ENCODE measurements at regions not wholly inside any gene's neighbourhood (a gene's known extent, or its start where the extent isn't known, plus 50 kb on each side); places are given as distances from the start of the nearest gene placed in this dataset.

- H3K36me3 ChIP-seq (ENCODE audit: control insufficient read depth in 2 of 2, insufficient read depth in 2 of 2, low read length in 1 of 2), result no peaks in the 10 kb centered on the region
- H3K27me3 ChIP-seq (ENCODE audit: control insufficient read depth in 1 of 2, insufficient read depth in 2 of 2, low read length in 2 of 2), result no peaks in the 10 kb centered on the region
- no peaks in the 10 kb centered on the region for H3K9me3 ChIP-seq (ENCODE audit: control insufficient read depth in 2 of 2, insufficient read depth in 1 of 2, low read depth in 1 of 2, low read length in 1 of 2)
- H3K27ac ChIP-seq (ENCODE audit: low read depth in 2 of 2, low read length in 1 of 2), result no peak overlapping the region
- no peak overlapping the region for H3K4me3 ChIP-seq (ENCODE audit: low read depth in 1 of 2, low read length in 2 of 2)
- WGBS, 2 donors, result 58% methylated on average over 6 of the region's 6 CpGs
- H3K4me1 ChIP-seq (ENCODE audit: control insufficient read depth in 2 of 2, insufficient read depth in 2 of 2, low read length in 1 of 2), result no peaks in the 10 kb centered on the region
These were observed 60.3 kb downstream of the MYCN start for GRCh38 chr2:16000642-16001041.

- Histone ChIP-seq H3K36me3 (ENCODE audit: control insufficient read depth in 2 of 2, insufficient read depth in 2 of 2, low read length in 1 of 2) (no peaks in the 10 kb centered on the region), H3K27ac (ENCODE audit: low read depth in 2 of 2, low read length in 1 of 2) (no peak overlapping the region), H3K27me3 (ENCODE audit: control insufficient read depth in 1 of 2, insufficient read depth in 2 of 2, low read length in 2 of 2) (no peaks in the 10 kb centered on the region), H3K9me3 (ENCODE audit: control insufficient read depth in 2 of 2, insufficient read depth in 1 of 2, low read depth in 1 of 2, low read length in 1 of 2) (no peaks in the 10 kb centered on the region), H3K4me1 (ENCODE audit: control insufficient read depth in 2 of 2, insufficient read depth in 2 of 2, low read length in 1 of 2) (no peaks in the 10 kb centered on the region), H3K4me3 (ENCODE audit: low read depth in 1 of 2, low read length in 2 of 2) (no peak overlapping the region)
- WGBS, 2 donors, result 85 to 87% methylated on average over 11 of the region's 11 CpGs
These were observed 59.5 kb downstream of the MYCN start for GRCh38 chr2:15999596-16000469.

- H3K36me3 ChIP-seq (ENCODE audit: control insufficient read depth in 2 of 2, insufficient read depth in 2 of 2, low read length in 1 of 2), result no peaks in the 10 kb centered on the region
- no peak overlapping the region for H3K4me3 ChIP-seq (ENCODE audit: low read depth in 1 of 2, low read length in 2 of 2)
- no peaks in the 10 kb centered on the region for H3K4me1 ChIP-seq (ENCODE audit: control insufficient read depth in 2 of 2, insufficient read depth in 2 of 2, low read length in 1 of 2)
- H3K27me3 ChIP-seq (ENCODE audit: control insufficient read depth in 1 of 2, insufficient read depth in 2 of 2, low read length in 2 of 2), result no peaks in the 10 kb centered on the region
- H3K9me3 ChIP-seq (ENCODE audit: control insufficient read depth in 2 of 2, insufficient read depth in 1 of 2, low read depth in 1 of 2, low read length in 1 of 2), result no peaks in the 10 kb centered on the region
- H3K27ac ChIP-seq (ENCODE audit: low read depth in 2 of 2, low read length in 1 of 2), result no peak overlapping the region
- WGBS, 2 donors, result 91 to 96% methylated on average over 2 of the region's 2 CpGs
These were observed 57.5 kb downstream of the MYCN start for GRCh38 chr2:15997728-15998280.

- Histone ChIP-seq H3K27me3 (ENCODE audit: control insufficient read depth in 1 of 2, insufficient read depth in 2 of 2, low read length in 2 of 2) (no peaks in the 10 kb centered on the region), H3K9me3 (ENCODE audit: control insufficient read depth in 2 of 2, insufficient read depth in 1 of 2, low read depth in 1 of 2, low read length in 1 of 2) (no peaks in the 10 kb centered on the region), H3K36me3 (ENCODE audit: control insufficient read depth in 2 of 2, insufficient read depth in 2 of 2, low read length in 1 of 2) (no peaks in the 10 kb centered on the region), H3K4me3 (ENCODE audit: low read depth in 1 of 2, low read length in 2 of 2) (no peak overlapping the region), H3K4me1 (ENCODE audit: control insufficient read depth in 2 of 2, insufficient read depth in 2 of 2, low read length in 1 of 2) (no peaks in the 10 kb centered on the region), H3K27ac (ENCODE audit: low read depth in 2 of 2, low read length in 1 of 2) (no peak overlapping the region)
- WGBS, 2 donors, result 63 to 66% methylated on average over 10 of the region's 10 CpGs
These were observed 56.4 kb downstream of the MYCN start for GRCh38 chr2:15996536-15997423.

Measured in esophagus (tissue), 2 donors.